GM19328 (cell line): ENCODE measurements at regions not wholly inside any gene's neighbourhood (a gene's known extent, or its start where the extent isn't known, plus 50 kb on each side); places are given as distances from the start of the nearest gene placed in this dataset.
"Not testable (repeated sequence)": the region's sequence is repeated elsewhere in the genome, so short reads cannot be mapped to it uniquely, and the experiment has no call there.

Experiments
- ATAC-seq: cut with Tn5 transposase; IDR thresholded peaks from one replicate; pipeline ENCODE4 v1.9.1; 2021; ENCODE audit warnings: mild to moderate bottlenecking, moderate library complexity; ENCODE audit not compliant: unreplicated experiment

GRCh38 chr1:79551321-79551720 lies 544.8 kb upstream of the ADGRL4 start:
- no peak for ATAC-seq

GRCh38 chr1:79550402-79550801 lies 543.9 kb upstream of the ADGRL4 start:
- ATAC-seq = no peak

- ATAC-seq = no peak
Measured at GRCh38 chr1:79549201-79549600, 542.7 kb upstream of the ADGRL4 start.

GRCh38 chr1:79547514-79547913 lies 541.0 kb upstream of the ADGRL4 start:
- ATAC-seq = no peak

GRCh38 chr1:79543394-79543793 lies 536.9 kb upstream of the ADGRL4 start:
- ATAC-seq = no peak

- ATAC-seq = no peak
Measured at GRCh38 chr1:79539001-79539400, 532.5 kb upstream of the ADGRL4 start.

- ATAC-seq = no peak
Measured at GRCh38 chr1:79532555-79532954, 526.0 kb upstream of the ADGRL4 start.

GRCh38 chr1:79531790-79532189 lies 525.3 kb upstream of the ADGRL4 start:
- ATAC-seq = no peak

GRCh38 chr1:79530476-79530875 lies 523.9 kb upstream of the ADGRL4 start:
- no peak for ATAC-seq

- ATAC-seq = no peak
Measured at GRCh38 chr1:79530055-79530454, 523.5 kb upstream of the ADGRL4 start.

- no peak for ATAC-seq
Measured at GRCh38 chr1:79524126-79524525, 517.6 kb upstream of the ADGRL4 start.

GRCh38 chr1:79519084-79519760 lies 512.7 kb upstream of the ADGRL4 start:
- ATAC-seq = no peak

GRCh38 chr1:79517470-79518224 lies 511.1 kb upstream of the ADGRL4 start:
- ATAC-seq = no peak

- no peak for ATAC-seq
Measured at GRCh38 chr1:79507770-79508169, 501.2 kb upstream of the ADGRL4 start.

- no peak for ATAC-seq
Measured at GRCh38 chr1:79501153-79501552, 494.6 kb upstream of the ADGRL4 start.

- ATAC-seq = no peak
Measured at GRCh38 chr1:79499541-79499940, 493.0 kb upstream of the ADGRL4 start.

- no peak for ATAC-seq
Measured at GRCh38 chr1:79497193-79497773, 490.8 kb upstream of the ADGRL4 start.

GRCh38 chr1:79496129-79496528 lies 489.6 kb upstream of the ADGRL4 start:
- ATAC-seq = no peak

- ATAC-seq = not testable (repeated sequence)
Measured at GRCh38 chr1:79493702-79494101, 487.2 kb upstream of the ADGRL4 start.

- not testable (repeated sequence) for ATAC-seq
Measured at GRCh38 chr1:79488572-79489121, 482.1 kb upstream of the ADGRL4 start.

GRCh38 chr1:79478728-79479373 lies 472.3 kb upstream of the ADGRL4 start:
- ATAC-seq = no peak
